SK-N-SH treated with all-trans-retinoic acid at 6 μM for 48 hours (cell line): ENCODE measurements at regions not wholly inside any gene's neighbourhood (a gene's known extent, or its start where the extent isn't known, plus 50 kb on each side); places are given as distances from the start of the nearest gene placed in this dataset.
"Not testable (repeated sequence)": the region's sequence is repeated elsewhere in the genome, so short reads cannot be mapped to it uniquely, and the experiment has no call there.

Source experiments
- ARNTL ChIP-seq: fragments of 450-650 bp; formaldehyde crosslinking; IDR thresholded peaks from 2 replicates; pipeline ENCODE4 v1.5.0; 2020; ENCODE audit warnings: low read depth, mild to moderate bottlenecking, moderate library complexity, borderline replicate concordance
- BACH2 ChIP-seq: fragments of 250-450 bp; sonication (Bioruptor Pico); IDR thresholded peaks from 2 replicates; pipeline ENCODE4 v1.9.0; 2021; ENCODE audit warnings: mild to moderate bottlenecking, borderline replicate concordance
- ESRRG ChIP-seq: fragments of 250-450 bp; sonication (Bioruptor Pico); IDR thresholded peaks from 2 replicates; pipeline ENCODE4 v1.6.1; 2021; ENCODE audit warnings: mild to moderate bottlenecking
- RARB ChIP-seq: fragments of 250-450 bp; sonication (Bioruptor Pico); IDR thresholded peaks from 2 replicates; pipeline ENCODE4 v1.8.0; 2021; ENCODE audit warnings: mild to moderate bottlenecking, moderate library complexity
- SNAI2 ChIP-seq: fragments of 250-450 bp; sonication (Bioruptor Pico); IDR thresholded peaks from 2 replicates; pipeline ENCODE4 v1.5.0; 2020; ENCODE audit warnings: mild to moderate bottlenecking, moderate library complexity
- TCF4 ChIP-seq: fragments of 250-450 bp; sonication (Bioruptor Pico); IDR thresholded peaks from 2 replicates; pipeline ENCODE4 v1.8.0; 2021; ENCODE audit warnings: mild to moderate bottlenecking, moderate library complexity, borderline replicate concordance
- TOX ChIP-seq: fragments of 250-450 bp; sonication (Bioruptor Pico); IDR thresholded peaks from 2 replicates; pipeline ENCODE4 v1.8.0; 2021; ENCODE audit warnings: mild to moderate bottlenecking, moderate library complexity, borderline replicate concordance
- ZFP30 ChIP-seq: fragments of 450-650 bp; formaldehyde crosslinking; IDR thresholded peaks from 2 replicates; pipeline ENCODE4 v1.5.0; 2022; ENCODE audit warnings: mild to moderate bottlenecking, moderate library complexity
- ZNF70 ChIP-seq: fragments of 450-650 bp; formaldehyde crosslinking; IDR thresholded peaks from 2 replicates; pipeline ENCODE4 v1.5.0; 2020; ENCODE audit warnings: mild to moderate bottlenecking, moderate library complexity
- TF ChIP-seq, protein P1 (sequence below): fragments of 250-450 bp; sonication (Bioruptor Pico); IDR thresholded peaks from 2 replicates; pipeline ENCODE4 v1.8.0; 2020; ENCODE audit warnings: mild to moderate bottlenecking, moderate library complexity, borderline replicate concordance
- TF ChIP-seq, protein P2 (sequence below): fragments of 250-450 bp; sonication (Bioruptor Pico); IDR thresholded peaks from 2 replicates; pipeline ENCODE4 v1.5.1; 2020; ENCODE audit warnings: low read depth, mild to moderate bottlenecking, moderate library complexity
- TF ChIP-seq, protein P3 (sequence below): fragments of 250-450 bp; sonication (Bioruptor Pico); IDR thresholded peaks from 2 replicates; pipeline ENCODE4 v1.8.0; 2021; ENCODE audit warnings: low read depth, mild to moderate bottlenecking, moderate library complexity, borderline replicate concordance
- TF ChIP-seq, protein P4 (sequence below): fragments of 250-450 bp; sonication (Bioruptor Pico); IDR thresholded peaks from 2 replicates; pipeline ENCODE4 v1.5.1; 2021; ENCODE audit warnings: mild to moderate bottlenecking, moderate library complexity

DNA sequence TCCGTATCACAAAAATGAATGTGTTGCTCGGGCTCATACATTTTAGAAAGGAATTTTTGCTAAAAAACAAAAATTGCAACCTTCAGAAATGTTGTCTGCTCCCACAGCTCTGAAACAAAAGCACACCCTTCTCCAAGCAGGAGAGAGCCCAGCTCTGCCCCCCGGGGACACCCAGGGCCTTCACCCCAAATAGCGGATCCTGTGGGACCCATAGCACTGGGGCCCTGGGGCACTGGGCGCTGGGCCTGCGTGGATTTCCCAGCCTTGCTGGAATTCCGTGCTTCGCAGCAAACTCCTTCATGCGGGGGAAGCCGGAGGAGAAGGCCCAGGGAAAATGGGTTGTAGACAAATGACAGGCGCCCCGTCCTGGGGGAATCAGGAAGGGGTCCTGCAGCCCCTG lies 50.5 kb upstream of the SFSWAP start:
- not testable (repeated sequence) for TF ChIP-seq ZFP30; RARB (CRISPR knock-in tag); BACH2 (CRISPR knock-in tag); ARNTL (CRISPR knock-in tag); ZNF70 (CRISPR knock-in tag); TOX (CRISPR knock-in tag); TCF4 (CRISPR knock-in tag); SNAI2 (CRISPR knock-in tag); ESRRG (CRISPR knock-in tag)
- TF ChIP-seq, protein P1, sequence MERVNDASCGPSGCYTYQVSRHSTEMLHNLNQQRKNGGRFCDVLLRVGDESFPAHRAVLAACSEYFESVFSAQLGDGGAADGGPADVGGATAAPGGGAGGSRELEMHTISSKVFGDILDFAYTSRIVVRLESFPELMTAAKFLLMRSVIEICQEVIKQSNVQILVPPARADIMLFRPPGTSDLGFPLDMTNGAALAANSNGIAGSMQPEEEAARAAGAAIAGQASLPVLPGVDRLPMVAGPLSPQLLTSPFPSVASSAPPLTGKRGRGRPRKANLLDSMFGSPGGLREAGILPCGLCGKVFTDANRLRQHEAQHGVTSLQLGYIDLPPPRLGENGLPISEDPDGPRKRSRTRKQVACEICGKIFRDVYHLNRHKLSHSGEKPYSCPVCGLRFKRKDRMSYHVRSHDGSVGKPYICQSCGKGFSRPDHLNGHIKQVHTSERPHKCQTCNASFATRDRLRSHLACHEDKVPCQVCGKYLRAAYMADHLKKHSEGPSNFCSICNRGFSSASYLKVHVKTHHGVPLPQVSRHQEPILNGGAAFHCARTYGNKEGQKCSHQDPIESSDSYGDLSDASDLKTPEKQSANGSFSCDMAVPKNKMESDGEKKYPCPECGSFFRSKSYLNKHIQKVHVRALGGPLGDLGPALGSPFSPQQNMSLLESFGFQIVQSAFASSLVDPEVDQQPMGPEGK (CRISPR knock-in tag), result not testable (repeated sequence)
- TF ChIP-seq, protein P2, sequence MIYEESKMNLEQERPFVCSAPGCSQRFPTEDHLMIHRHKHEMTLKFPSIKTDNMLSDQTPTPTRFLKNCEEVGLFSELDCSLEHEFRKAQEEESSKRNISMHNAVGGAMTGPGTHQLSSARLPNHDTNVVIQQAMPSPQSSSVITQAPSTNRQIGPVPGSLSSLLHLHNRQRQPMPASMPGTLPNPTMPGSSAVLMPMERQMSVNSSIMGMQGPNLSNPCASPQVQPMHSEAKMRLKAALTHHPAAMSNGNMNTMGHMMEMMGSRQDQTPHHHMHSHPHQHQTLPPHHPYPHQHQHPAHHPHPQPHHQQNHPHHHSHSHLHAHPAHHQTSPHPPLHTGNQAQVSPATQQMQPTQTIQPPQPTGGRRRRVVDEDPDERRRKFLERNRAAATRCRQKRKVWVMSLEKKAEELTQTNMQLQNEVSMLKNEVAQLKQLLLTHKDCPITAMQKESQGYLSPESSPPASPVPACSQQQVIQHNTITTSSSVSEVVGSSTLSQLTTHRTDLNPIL (CRISPR knock-in tag), result not testable (repeated sequence)
- TF ChIP-seq, protein P3, sequence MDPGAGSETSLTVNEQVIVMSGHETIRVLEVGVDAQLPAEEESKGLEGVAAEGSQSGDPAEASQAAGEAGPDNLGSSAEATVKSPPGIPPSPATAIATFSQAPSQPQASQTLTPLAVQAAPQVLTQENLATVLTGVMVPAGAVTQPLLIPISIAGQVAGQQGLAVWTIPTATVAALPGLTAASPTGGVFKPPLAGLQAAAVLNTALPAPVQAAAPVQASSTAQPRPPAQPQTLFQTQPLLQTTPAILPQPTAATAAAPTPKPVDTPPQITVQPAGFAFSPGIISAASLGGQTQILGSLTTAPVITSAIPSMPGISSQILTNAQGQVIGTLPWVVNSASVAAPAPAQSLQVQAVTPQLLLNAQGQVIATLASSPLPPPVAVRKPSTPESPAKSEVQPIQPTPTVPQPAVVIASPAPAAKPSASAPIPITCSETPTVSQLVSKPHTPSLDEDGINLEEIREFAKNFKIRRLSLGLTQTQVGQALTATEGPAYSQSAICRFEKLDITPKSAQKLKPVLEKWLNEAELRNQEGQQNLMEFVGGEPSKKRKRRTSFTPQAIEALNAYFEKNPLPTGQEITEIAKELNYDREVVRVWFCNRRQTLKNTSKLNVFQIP (CRISPR knock-in tag), result not testable (repeated sequence)
- TF ChIP-seq, protein P4, sequence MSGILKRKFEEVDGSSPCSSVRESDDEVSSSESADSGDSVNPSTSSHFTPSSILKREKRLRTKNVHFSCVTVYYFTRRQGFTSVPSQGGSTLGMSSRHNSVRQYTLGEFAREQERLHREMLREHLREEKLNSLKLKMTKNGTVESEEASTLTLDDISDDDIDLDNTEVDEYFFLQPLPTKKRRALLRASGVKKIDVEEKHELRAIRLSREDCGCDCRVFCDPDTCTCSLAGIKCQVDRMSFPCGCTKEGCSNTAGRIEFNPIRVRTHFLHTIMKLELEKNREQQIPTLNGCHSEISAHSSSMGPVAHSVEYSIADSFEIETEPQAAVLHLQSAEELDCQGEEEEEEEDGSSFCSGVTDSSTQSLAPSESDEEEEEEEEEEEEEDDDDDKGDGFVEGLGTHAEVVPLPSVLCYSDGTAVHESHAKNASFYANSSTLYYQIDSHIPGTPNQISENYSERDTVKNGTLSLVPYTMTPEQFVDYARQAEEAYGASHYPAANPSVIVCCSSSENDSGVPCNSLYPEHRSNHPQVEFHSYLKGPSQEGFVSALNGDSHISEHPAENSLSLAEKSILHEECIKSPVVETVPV, result not testable (repeated sequence)
